Loucy (cell line): ENCODE measurements at regions not wholly inside any gene's neighbourhood (a gene's known extent, or its start where the extent isn't known, plus 50 kb on each side); places are given as distances from the start of the nearest gene placed in this dataset.

Source experiments
- CTCF ChIP-seq: fragments of 200-600 bp; sonication (generic); conservative IDR thresholded peaks from 2 replicates; pipeline ENCODE4 v1.5.1; 2014; ENCODE audit warnings: mild to moderate bottlenecking, antibody characterized with exemption, low read length
- EZH2phosphoT487 ChIP-seq: fragments of 200-600 bp; IDR thresholded peaks from 2 replicates; pipeline ENCODE4 v1.6.1; 2018; ENCODE audit warnings: antibody characterized with exemption, mild to moderate bottlenecking, moderate library complexity, borderline replicate concordance

DNA sequence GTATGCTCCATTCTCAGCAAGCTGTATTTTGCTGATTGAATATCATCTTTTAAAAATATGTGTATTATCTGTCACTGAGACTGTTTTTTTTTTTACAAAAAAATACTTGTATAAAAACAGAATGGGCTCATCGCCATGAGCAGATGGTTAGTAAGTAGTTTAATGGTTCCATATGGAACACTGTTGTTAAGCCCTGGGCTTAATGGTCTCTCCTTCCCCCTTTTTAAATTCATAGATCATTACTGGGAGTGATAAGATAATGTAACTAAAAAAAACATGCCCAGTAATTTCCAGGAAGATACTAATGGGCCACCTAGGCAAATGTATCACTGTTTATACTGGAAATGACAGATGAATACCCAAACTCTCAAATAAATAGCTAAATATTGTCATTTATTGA lies 95.3 kb upstream of the TPRG1 start:
- TF ChIP-seq EZH2phosphoT487 (no peak), CTCF (no peak)
